PC-9 (cell line): ENCODE measurements at regions not wholly inside any gene's neighbourhood (a gene's known extent, or its start where the extent isn't known, plus 50 kb on each side); places are given as distances from the start of the nearest gene placed in this dataset.

Experiments used
- BruUV-seq: library from RNA; stranded (reverse); fragments of 400-500 nt; replicated peaks from 2 replicates; lab custom pipeline; 2021; lab: Mats Ljungman, UMichigan
- CTCF ChIA-PET: fragments of 300-600 bp; sonication (Branson Sonifier 250); formaldehyde crosslinking; loops from one replicate; lab custom pipeline; 2022; ENCODE audit warnings: antibody characterized with exemption; lab: Charles Lee
- POLR2A ChIA-PET: fragments of 300-600 bp; sonication (Branson Sonifier 250); formaldehyde crosslinking; loops from one replicate; lab custom pipeline; 2022; ENCODE audit warnings: antibody characterized with exemption; ENCODE audit not compliant: unreplicated experiment; lab: Charles Lee
- DNase-seq, 2 experiments: peaks; one replicate each; pipeline versions ENCODE4 v3.0.0 to v3.0.0-alpha.2; 2015 to 2022; ENCODE audit warnings: mixed read lengths in 1 of 2
- H2AFZ ChIP-seq: fragments of 200-600 bp; sonication (generic); 2 replicates; pipeline ENCODE4 v1.8.1; 2017; ENCODE audit warnings: antibody characterized with exemption
- H3F3A ChIP-seq: fragments of 200-600 bp; sonication (generic); 2 replicates; pipeline ENCODE4 v1.8.1; 2017; ENCODE audit warnings: antibody characterized with exemption, mild to moderate bottlenecking, low read depth; ENCODE audit not compliant: insufficient read depth
- H3K27ac ChIP-seq: fragments of 200-600 bp; sonication (generic); 2 replicates; pipeline ENCODE4 v1.6.1; 2016; ENCODE audit warnings: mixed run types
- H3K27me3 ChIP-seq: fragments of 200-600 bp; sonication (generic); 2 replicates; pipeline ENCODE4 v1.6.1; 2016; ENCODE audit warnings: low read depth, mixed run types; ENCODE audit not compliant: insufficient read depth
- H3K36me3 ChIP-seq: fragments of 200-600 bp; sonication (generic); 2 replicates; pipeline ENCODE4 v1.6.1; 2016; ENCODE audit warnings: low read depth, mixed run types
- H3K4me1 ChIP-seq: fragments of 200-600 bp; sonication (generic); replicated peaks from 2 replicates; pipeline ENCODE4 v1.6.1; 2016; ENCODE audit warnings: mixed run types; ENCODE audit not compliant: insufficient read depth
- H3K4me2 ChIP-seq: fragments of 200-600 bp; sonication (generic); 2 replicates; pipeline ENCODE4 v1.6.1; 2017; ENCODE audit warnings: mixed run types
- H3K4me3 ChIP-seq: fragments of 200-600 bp; sonication (generic); 2 replicates; pipeline ENCODE4 v1.6.1; 2016; ENCODE audit warnings: mixed run types
- H3K79me2 ChIP-seq: fragments of 200-600 bp; sonication (generic); 2 replicates; pipeline ENCODE4 v1.6.1; 2017; ENCODE audit warnings: low read depth, mixed run types
- H3K9me2 ChIP-seq: fragments of 200-600 bp; sonication (generic); 2 replicates; pipeline ENCODE4 v1.8.1; 2017; ENCODE audit warnings: mild to moderate bottlenecking; ENCODE audit not compliant: insufficient read depth
- H3K9me3 ChIP-seq: fragments of 200-600 bp; sonication (generic); 2 replicates; pipeline ENCODE4 v1.8.1; 2016; ENCODE audit warnings: low read depth; ENCODE audit not compliant: insufficient read depth
- H4K20me1 ChIP-seq: fragments of 200-600 bp; sonication (generic); 2 replicates; pipeline ENCODE4 v1.8.1; 2017; ENCODE audit not compliant: insufficient read depth
- EZH2 ChIP-seq: fragments of 200-600 bp; sonication (generic); IDR thresholded peaks from 2 replicates; pipeline ENCODE4 v1.8.0; 2017; ENCODE audit warnings: antibody characterized with exemption, low read depth
- intact Hi-C: fragments of 100-400 bp; cut with micrococcal nuclease; formaldehyde crosslinking; loops from one replicate; pipeline ENCODE4 v1.10.0; 2022; ENCODE audit not compliant: unreplicated experiment
- TF ChIP-seq, protein P1 (sequence below): fragments of 200-600 bp; sonication (generic); conservative IDR thresholded peaks from 2 replicates; pipeline ENCODE4 v1.6.1; 2017; ENCODE audit warnings: mixed run types, antibody characterized with exemption, mild to moderate bottlenecking, moderate library complexity

DNA sequence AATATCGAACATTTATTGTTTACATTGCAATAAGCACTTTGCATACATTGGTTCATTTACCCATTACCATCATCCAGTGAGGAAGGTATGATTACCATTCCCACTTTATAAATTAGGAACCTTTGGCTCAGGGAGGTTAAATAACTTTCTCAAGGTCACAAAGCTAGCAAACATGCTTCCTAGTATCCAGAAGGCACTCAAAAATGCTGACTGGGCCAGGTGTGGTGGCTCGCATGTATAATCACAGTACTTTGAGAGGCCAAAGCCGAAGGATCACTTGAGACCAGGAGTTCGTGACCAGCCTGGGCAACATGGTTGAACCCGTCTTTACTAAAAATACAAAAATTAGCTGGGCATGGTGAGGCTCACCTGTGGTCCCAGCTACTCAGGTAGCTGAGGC lies 259.6 kb downstream of the TMEM114 start:
- Histone ChIP-seq H3F3A (no peaks in the 10 kb centered on the region), H3K79me2 (no peaks in the 10 kb centered on the region), H3K4me1 (no peaks in the 10 kb centered on the region), H3K27me3 (peaks cover 45% of the 10 kb centered on the region), H3K4me3 (no peak overlapping the region), H4K20me1 (no peaks in the 10 kb centered on the region), H3K9me2 (no peaks in the 10 kb centered on the region), H3K9me3 (no peaks in the 10 kb centered on the region), H3K4me2 (no peak overlapping the region), H3K27ac (no peak overlapping the region), H3K36me3 (no peaks in the 10 kb centered on the region), H2AFZ (no peak overlapping the region)
- TF ChIP-seq, protein P1, sequence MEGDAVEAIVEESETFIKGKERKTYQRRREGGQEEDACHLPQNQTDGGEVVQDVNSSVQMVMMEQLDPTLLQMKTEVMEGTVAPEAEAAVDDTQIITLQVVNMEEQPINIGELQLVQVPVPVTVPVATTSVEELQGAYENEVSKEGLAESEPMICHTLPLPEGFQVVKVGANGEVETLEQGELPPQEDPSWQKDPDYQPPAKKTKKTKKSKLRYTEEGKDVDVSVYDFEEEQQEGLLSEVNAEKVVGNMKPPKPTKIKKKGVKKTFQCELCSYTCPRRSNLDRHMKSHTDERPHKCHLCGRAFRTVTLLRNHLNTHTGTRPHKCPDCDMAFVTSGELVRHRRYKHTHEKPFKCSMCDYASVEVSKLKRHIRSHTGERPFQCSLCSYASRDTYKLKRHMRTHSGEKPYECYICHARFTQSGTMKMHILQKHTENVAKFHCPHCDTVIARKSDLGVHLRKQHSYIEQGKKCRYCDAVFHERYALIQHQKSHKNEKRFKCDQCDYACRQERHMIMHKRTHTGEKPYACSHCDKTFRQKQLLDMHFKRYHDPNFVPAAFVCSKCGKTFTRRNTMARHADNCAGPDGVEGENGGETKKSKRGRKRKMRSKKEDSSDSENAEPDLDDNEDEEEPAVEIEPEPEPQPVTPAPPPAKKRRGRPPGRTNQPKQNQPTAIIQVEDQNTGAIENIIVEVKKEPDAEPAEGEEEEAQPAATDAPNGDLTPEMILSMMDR, result no peak
- no peak for TF ChIP-seq EZH2
- POLR2A ChIA-PET, result no interaction called here
- no TSS peak for BruUV-seq
- no peak for DNase-seq
- intact Hi-C loops, result no loop called here
- CTCF ChIA-PET, result no interaction called here

DNA sequence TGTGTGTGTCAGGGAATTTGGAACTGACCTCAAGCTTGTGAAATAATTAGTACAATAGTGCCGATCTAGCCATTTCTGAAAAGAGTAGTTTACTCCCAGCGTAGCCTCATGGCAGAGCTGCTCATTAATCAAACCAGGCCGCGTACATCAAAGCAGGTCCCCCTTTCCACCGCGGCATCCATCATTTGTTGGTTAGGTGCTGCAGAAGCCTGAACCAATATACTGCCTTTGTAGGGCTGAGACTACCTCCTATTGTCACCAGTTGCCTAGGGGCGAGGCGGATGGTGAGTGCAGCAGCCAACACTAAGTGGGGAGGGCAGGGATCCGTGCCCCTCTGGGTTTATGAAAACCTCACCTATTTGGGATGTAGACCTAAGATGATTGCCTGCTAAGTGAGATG lies 264.1 kb downstream of the TMEM114 start:
- no peaks in the 10 kb centered on the region for H3K4me1 ChIP-seq
- no peaks in the 10 kb centered on the region for H3F3A ChIP-seq
- no peaks in the 10 kb centered on the region for H3K79me2 ChIP-seq
- no peaks in the 10 kb centered on the region for H3K9me3 ChIP-seq
- no peak overlapping the region for H3K4me2 ChIP-seq
- H3K27me3 ChIP-seq, result peaks cover 16% of the 10 kb centered on the region; the same call in 1 of the 2 replicates
- H2AFZ ChIP-seq, result no peak overlapping the region
- BruUV-seq, result no TSS peak
- no peaks in the 10 kb centered on the region for H3K36me3 ChIP-seq
- DNase-seq, result no peak
- ChIA-PET POLR2A (no interaction called here), CTCF (no interaction called here)
- TF ChIP-seq, protein P1, result no peak
- TF ChIP-seq EZH2, result no peak
- no peak overlapping the region for H3K4me3 ChIP-seq
- H4K20me1 ChIP-seq, result no peaks in the 10 kb centered on the region
- intact Hi-C loops, result no loop called here
- no peak overlapping the region for H3K27ac ChIP-seq
- no peaks in the 10 kb centered on the region for H3K9me2 ChIP-seq

DNA sequence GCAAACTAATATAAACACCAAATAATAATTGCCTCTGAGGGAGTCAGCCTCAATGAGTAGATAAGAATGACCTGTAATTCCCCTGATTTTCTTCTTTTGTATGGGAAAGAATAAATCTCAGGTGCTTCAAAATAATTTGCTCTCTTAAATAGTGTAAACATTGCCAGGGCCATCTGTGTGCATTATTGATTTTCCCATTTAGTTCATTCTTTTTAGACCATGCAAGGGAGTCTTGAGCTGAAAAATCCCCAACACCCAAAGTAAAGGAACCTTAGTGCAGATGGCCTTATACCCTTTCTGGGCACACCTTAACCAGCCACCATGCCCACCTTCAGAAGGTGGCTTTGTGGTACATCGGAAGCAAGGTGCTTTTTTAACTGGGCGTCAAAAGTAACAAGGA lies 267.2 kb downstream of the TMEM114 start:
- Histone ChIP-seq H3K79me2 (no peaks in the 10 kb centered on the region), H3K36me3 (no peaks in the 10 kb centered on the region), H3K9me3 (no peaks in the 10 kb centered on the region), H3K9me2 (no peaks in the 10 kb centered on the region), H3K4me3 (no peak overlapping the region), H3F3A (no peaks in the 10 kb centered on the region), H4K20me1 (no peaks in the 10 kb centered on the region), H2AFZ (no peak overlapping the region), H3K4me2 (no peak overlapping the region), H3K27ac (no peak overlapping the region), H3K27me3 (peaks cover 22% of the 10 kb centered on the region), H3K4me1 (no peaks in the 10 kb centered on the region)
- intact Hi-C loops, result no loop called here
- DNase-seq, result no peak
- CTCF ChIA-PET, result no interaction called here
- POLR2A ChIA-PET, result no interaction called here
- BruUV-seq, result no TSS peak
- no peak for TF ChIP-seq EZH2
- TF ChIP-seq, protein P1, result no peak
